Stimulated activated CD8-positive, alpha-beta memory T cell treated with anti-CD3 and anti-CD28 coated beads, Interleukin-7, amount 100 ng/mL, for 48 hours (primary cell): ENCODE measurements at regions not wholly inside any gene's neighbourhood (a gene's known extent, or its start where the extent isn't known, plus 50 kb on each side); places are given as distances from the start of the nearest gene placed in this dataset.
"Not testable (repeated sequence)": the region's sequence is repeated elsewhere in the genome, so short reads cannot be mapped to it uniquely, and the experiment has no call there.

Experiments
- DNase-seq, 2 donors: peaks; one replicate each; pipeline ENCODE4 v3.0.0-alpha.2; 2020; ENCODE audit warnings: low read depth in 1 of 2; ENCODE audit errors: extremely low read depth in 1 of 2

GRCh38 chr10:119996944-119997343 lies 104.4 kb downstream of the SEC23IP start:
- no peak for DNase-seq

- DNase-seq: no peak
Measured at GRCh38 chr10:119997429-119997828, 104.9 kb downstream of the SEC23IP start.

- no peak for DNase-seq
Measured at GRCh38 chr10:120002785-120003184, 110.3 kb downstream of the SEC23IP start.

GRCh38 chr10:120005207-120006201 lies 113.0 kb downstream of the SEC23IP start:
- DNase-seq: no peak

- no peak for DNase-seq
Measured at GRCh38 chr10:120007261-120007660, 114.7 kb downstream of the SEC23IP start.

GRCh38 chr10:120011359-120012130 lies 119.0 kb downstream of the SEC23IP start:
- DNase-seq: no peak

- DNase-seq: no peak
Measured at GRCh38 chr10:120012131-120012400, 119.5 kb downstream of the SEC23IP start.

- DNase-seq: no peak
Measured at GRCh38 chr10:120012566-120012965, 120.0 kb downstream of the SEC23IP start.

GRCh38 chr10:120014031-120014430 lies 121.5 kb downstream of the SEC23IP start:
- DNase-seq: no peak

- DNase-seq: no peak
Measured at GRCh38 chr10:120015064-120015463, 122.5 kb downstream of the SEC23IP start.

- DNase-seq: no peak
Measured at GRCh38 chr10:120016906-120017305, 124.4 kb downstream of the SEC23IP start.

GRCh38 chr10:120017733-120018417 lies 125.3 kb downstream of the SEC23IP start:
- DNase-seq: no peak

- DNase-seq: no peak
Measured at GRCh38 chr10:120018695-120019094, 126.2 kb downstream of the SEC23IP start.

- no peak for DNase-seq
Measured at GRCh38 chr10:120019568-120019967, 127.0 kb downstream of the SEC23IP start.

GRCh38 chr10:120022357-120022756 lies 129.8 kb downstream of the SEC23IP start:
- no peak for DNase-seq

- no peak for DNase-seq
Measured at GRCh38 chr10:120034236-120034635, 141.7 kb downstream of the SEC23IP start.

GRCh38 chr10:120039046-120039445 lies 146.5 kb downstream of the SEC23IP start:
- DNase-seq: no peak

GRCh38 chr10:120039826-120040225 lies 147.3 kb downstream of the SEC23IP start:
- no peak for DNase-seq

- DNase-seq: no peak
Measured at GRCh38 chr10:120041807-120042559, 149.5 kb downstream of the SEC23IP start.

- DNase-seq: no peak
Measured at GRCh38 chr10:120042705-120043104, 150.2 kb downstream of the SEC23IP start.

- DNase-seq: not testable (repeated sequence)
Measured at GRCh38 chr10:120047373-120047772, 154.8 kb downstream of the SEC23IP start.
